ENCODE measurements at regions not wholly inside any gene's neighbourhood (a gene's known extent, or its start where the extent isn't known, plus 50 kb on each side); places are given as distances from the start of the nearest gene placed in this dataset.
A peak's percentile ranks its signal among the peaks of the same experiment; 100 is the strongest.

DNA sequence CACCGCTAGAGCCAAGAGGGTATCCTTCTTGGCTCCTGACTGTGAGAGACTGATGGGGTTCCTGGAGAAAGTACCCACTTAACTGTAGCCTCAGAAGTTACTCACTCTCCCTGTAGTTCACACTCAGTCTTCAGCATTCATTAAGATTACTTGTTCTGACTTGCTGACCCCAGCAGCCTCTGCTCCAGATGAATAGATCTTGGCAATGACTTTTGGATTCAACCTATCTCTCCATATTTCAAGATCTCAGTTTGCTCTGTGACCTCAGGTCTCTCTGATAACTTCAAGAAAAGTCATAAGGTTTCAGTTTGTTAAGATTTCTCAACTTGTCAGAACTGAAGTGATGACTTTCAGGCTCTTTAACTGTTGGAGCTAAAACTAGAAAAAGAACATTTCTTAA lies 825.6 kb downstream of the PCDH7 start:
- H3K27ac Mint-ChIP-seq (ENCODE audit: low read depth, unreplicated experiment), result no peak overlapping the region
- TF ChIP-seq, protein P1, sequence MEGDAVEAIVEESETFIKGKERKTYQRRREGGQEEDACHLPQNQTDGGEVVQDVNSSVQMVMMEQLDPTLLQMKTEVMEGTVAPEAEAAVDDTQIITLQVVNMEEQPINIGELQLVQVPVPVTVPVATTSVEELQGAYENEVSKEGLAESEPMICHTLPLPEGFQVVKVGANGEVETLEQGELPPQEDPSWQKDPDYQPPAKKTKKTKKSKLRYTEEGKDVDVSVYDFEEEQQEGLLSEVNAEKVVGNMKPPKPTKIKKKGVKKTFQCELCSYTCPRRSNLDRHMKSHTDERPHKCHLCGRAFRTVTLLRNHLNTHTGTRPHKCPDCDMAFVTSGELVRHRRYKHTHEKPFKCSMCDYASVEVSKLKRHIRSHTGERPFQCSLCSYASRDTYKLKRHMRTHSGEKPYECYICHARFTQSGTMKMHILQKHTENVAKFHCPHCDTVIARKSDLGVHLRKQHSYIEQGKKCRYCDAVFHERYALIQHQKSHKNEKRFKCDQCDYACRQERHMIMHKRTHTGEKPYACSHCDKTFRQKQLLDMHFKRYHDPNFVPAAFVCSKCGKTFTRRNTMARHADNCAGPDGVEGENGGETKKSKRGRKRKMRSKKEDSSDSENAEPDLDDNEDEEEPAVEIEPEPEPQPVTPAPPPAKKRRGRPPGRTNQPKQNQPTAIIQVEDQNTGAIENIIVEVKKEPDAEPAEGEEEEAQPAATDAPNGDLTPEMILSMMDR (IDR thresholded peaks at IDR 0.05; ENCODE audit: unreplicated experiment), result no peak
- no peak overlapping the region for H3K4me3 Mint-ChIP-seq (ENCODE audit: unreplicated experiment)
- no TSS peak for BruUV-seq (replicated peaks)
- DNase-seq (ENCODE audit: unreplicated experiment), result peak; percentile 4
- H3K36me3 Mint-ChIP-seq (ENCODE audit: insufficient read depth, unreplicated experiment), result peaks cover under 1% of the 10 kb centered on the region
- no peaks in the 10 kb centered on the region for H3K4me1 Mint-ChIP-seq (ENCODE audit: insufficient read depth, unreplicated experiment)
- no peaks in the 10 kb centered on the region for H3K9me3 Mint-ChIP-seq (ENCODE audit: unreplicated experiment)
- intact Hi-C loops (cut with micrococcal nuclease), result no loop called here
- no peaks in the 10 kb centered on the region for H3K27me3 Mint-ChIP-seq (ENCODE audit: insufficient read depth, unreplicated experiment)
- CTCF ChIA-PET, result no interaction called here
- POLR2A ChIA-PET, result no interaction called here

DNA sequence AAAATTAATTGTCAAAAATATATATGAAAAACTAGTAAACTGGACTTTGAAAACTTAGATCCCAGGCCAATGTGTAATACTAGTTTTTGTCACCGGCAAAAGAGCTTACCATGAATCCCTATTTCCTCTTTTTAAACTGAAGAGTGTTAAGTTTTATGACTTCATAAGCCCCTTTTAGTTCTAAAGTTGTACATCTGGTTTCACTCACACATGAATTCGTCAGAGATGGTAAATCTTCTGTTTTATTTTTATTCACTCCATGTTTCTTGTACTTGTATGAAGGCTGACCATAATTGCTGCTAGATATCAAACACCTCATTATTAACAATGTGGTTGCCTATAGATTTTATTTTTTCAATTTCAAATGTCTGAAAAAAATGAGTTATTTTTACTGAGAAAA lies 827.9 kb downstream of the PCDH7 start:
- BruUV-seq (replicated peaks), result no TSS peak
- POLR2A ChIA-PET, result no interaction called here
- TF ChIP-seq, protein P1 (IDR thresholded peaks at IDR 0.05; ENCODE audit: unreplicated experiment), result no peak
- DNase-seq (ENCODE audit: unreplicated experiment), result no peak
- H3K27me3 Mint-ChIP-seq (ENCODE audit: insufficient read depth, unreplicated experiment), result no peaks in the 10 kb centered on the region
- CTCF ChIA-PET, result no interaction called here
- H3K36me3 Mint-ChIP-seq (ENCODE audit: insufficient read depth, unreplicated experiment), result no peaks in the 10 kb centered on the region
- intact Hi-C loops (cut with micrococcal nuclease), result no loop called here
- no peaks in the 10 kb centered on the region for H3K4me1 Mint-ChIP-seq (ENCODE audit: insufficient read depth, unreplicated experiment)
- no peak overlapping the region for H3K4me3 Mint-ChIP-seq (ENCODE audit: unreplicated experiment)
- H3K9me3 Mint-ChIP-seq (ENCODE audit: unreplicated experiment), result no peaks in the 10 kb centered on the region
- H3K27ac Mint-ChIP-seq (ENCODE audit: low read depth, unreplicated experiment), result no peak overlapping the region

DNA sequence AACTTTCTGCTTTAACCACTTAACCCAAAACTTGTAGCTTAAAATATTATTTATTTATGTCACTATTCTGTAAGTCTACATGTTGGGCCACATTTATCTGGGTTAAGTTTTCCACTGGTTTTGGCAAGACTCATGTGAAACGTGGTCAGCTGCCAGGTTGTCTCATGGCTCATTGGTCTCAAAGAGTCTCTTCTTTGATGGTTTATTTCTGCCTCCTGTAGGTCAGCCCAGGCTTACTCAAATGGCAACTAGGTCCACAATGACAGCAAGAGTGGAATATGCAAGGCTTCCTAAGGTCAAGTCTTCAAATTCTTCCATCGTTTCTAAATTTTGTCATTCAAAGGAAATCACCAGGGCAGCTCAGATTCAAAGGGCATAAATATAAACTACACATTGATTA lies 828.7 kb downstream of the PCDH7 start:
- no peaks in the 10 kb centered on the region for H3K4me1 Mint-ChIP-seq (ENCODE audit: insufficient read depth, unreplicated experiment)
- H3K27me3 Mint-ChIP-seq (ENCODE audit: insufficient read depth, unreplicated experiment), result no peaks in the 10 kb centered on the region
- no peak for DNase-seq (ENCODE audit: unreplicated experiment)
- intact Hi-C loops (cut with micrococcal nuclease), result no loop called here
- no TSS peak for BruUV-seq (replicated peaks)
- ChIA-PET CTCF (interaction anchor here (0.7 kb wide), 1 partner anchor 1179 kb away, joined by 3 read pairs; no protein-coding TSS in a partner anchor), POLR2A (no interaction called here)
- TF ChIP-seq, protein P1 (IDR thresholded peaks at IDR 0.05; ENCODE audit: unreplicated experiment), result no peak
- no peaks in the 10 kb centered on the region for H3K36me3 Mint-ChIP-seq (ENCODE audit: insufficient read depth, unreplicated experiment)
- H3K4me3 Mint-ChIP-seq (ENCODE audit: unreplicated experiment), result no peak overlapping the region
- no peak overlapping the region for H3K27ac Mint-ChIP-seq (ENCODE audit: low read depth, unreplicated experiment)
- no peaks in the 10 kb centered on the region for H3K9me3 Mint-ChIP-seq (ENCODE audit: unreplicated experiment)

DNA sequence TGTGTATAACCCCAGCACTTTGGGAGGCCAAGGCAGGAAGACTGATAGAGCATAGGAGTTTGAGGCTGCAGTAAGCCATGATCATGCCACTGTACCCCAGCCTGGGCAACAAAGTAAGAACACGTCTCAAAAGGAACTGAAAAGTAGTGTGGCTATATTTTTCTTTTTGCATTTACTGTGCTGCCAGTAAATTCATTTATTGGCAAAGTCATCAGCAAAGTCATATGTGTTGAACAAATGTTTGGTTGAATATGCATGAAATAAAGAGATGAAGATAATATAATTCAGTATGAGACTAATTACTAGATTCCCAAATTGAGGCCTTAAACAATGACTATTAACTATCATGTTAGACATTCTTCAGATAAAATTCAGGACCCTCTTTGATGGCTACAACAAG lies 829.1 kb downstream of the PCDH7 start:
- no peaks in the 10 kb centered on the region for H3K4me1 Mint-ChIP-seq (ENCODE audit: insufficient read depth, unreplicated experiment)
- intact Hi-C loops (cut with micrococcal nuclease), result no loop called here
- H3K36me3 Mint-ChIP-seq (ENCODE audit: insufficient read depth, unreplicated experiment), result no peaks in the 10 kb centered on the region
- no peak overlapping the region for H3K27ac Mint-ChIP-seq (ENCODE audit: low read depth, unreplicated experiment)
- no peaks in the 10 kb centered on the region for H3K9me3 Mint-ChIP-seq (ENCODE audit: unreplicated experiment)
- H3K4me3 Mint-ChIP-seq (ENCODE audit: unreplicated experiment), result no peak overlapping the region
- no peaks in the 10 kb centered on the region for H3K27me3 Mint-ChIP-seq (ENCODE audit: insufficient read depth, unreplicated experiment)
- ChIA-PET POLR2A (no interaction called here), CTCF (interaction anchor here (0.7 kb wide), 1 partner anchor 1178 kb away, joined by 3 read pairs; no protein-coding TSS in a partner anchor)
- TF ChIP-seq, protein P1 (IDR thresholded peaks at IDR 0.05; ENCODE audit: unreplicated experiment), result no peak
- BruUV-seq (replicated peaks), result no TSS peak
- DNase-seq (ENCODE audit: unreplicated experiment), result no peak

Data from MCF 10A (cell line).